ENCODE measurements at regions not wholly inside any gene's neighbourhood (a gene's known extent, or its start where the extent isn't known, plus 50 kb on each side); places are given as distances from the start of the nearest gene placed in this dataset.

DNA sequence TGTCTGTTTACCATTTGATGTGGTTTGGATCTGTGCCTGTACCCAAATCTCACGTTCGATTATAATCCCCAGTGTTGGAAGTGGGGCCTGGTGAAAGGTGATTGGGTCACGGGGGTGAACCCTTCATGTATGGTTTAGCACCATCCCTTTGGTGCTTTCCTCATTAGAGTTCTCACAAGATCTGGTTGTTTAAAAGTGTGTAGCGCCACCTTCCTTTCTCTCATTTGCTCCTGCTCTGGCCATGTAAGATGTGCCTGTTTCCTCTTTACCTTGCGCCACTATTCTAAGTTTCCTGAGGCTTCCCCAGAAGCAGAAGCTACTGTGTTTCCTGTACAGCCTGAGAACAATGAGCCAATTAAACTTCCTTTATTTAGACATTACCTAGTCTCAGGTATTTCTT lies 610.7 kb upstream of the ADGRL3 start:
- DNase-seq (ENCODE audit: low read depth, low spot score): no peak
- H3K9me1 ChIP-seq (replicated peaks; ENCODE audit: control insufficient read depth, extremely low read depth, insufficient read depth, low read length): no peaks in the 10 kb centered on the region
- no peaks in the 10 kb centered on the region for H3K9me3 ChIP-seq (replicated peaks; ENCODE audit: control insufficient read depth, insufficient read depth, low read length)
- no peak for FAIRE-seq
- no peak overlapping the region for H3K4me3 ChIP-seq (replicated peaks in 1 of 3; ENCODE audit: insufficient read depth in 1 of 3, low read depth in 1 of 3, low read length in 3 of 3)
- ChIA-PET POLR2A (no interaction called here), CTCF (no interaction called here)
- TF ChIP-seq POLR2AphosphoS5 (IDR thresholded peaks at IDR 0.05; ENCODE audit: insufficient read depth, low read depth, low read length): no peak
- TF ChIP-seq, protein P1, sequence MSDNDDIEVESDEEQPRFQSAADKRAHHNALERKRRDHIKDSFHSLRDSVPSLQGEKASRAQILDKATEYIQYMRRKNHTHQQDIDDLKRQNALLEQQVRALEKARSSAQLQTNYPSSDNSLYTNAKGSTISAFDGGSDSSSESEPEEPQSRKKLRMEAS (IDR thresholded peaks at IDR 0.05; ENCODE audit: insufficient read depth, insufficient read length): no peak
- no peak for TF ChIP-seq POLR2A (IDR thresholded peaks at IDR 0.05; ENCODE audit: low read depth, low read length)
- TF ChIP-seq GATA2 (IDR thresholded peaks at IDR 0.05; ENCODE audit: insufficient read depth, insufficient read length, low read depth, low read length): no peak
- TF ChIP-seq CTCF (IDR thresholded peaks at IDR 0.05; ENCODE audit: extremely low read depth in 1 of 2, insufficient read depth in 1 of 2, low read depth in 1 of 2, low read length in 2 of 2): no peak
- no peak for TF ChIP-seq JUN (IDR thresholded peaks at IDR 0.05; ENCODE audit: borderline replicate concordance, insufficient read depth, insufficient read length, low read depth)
- no peak for TF ChIP-seq EZH2 (IDR thresholded peaks at IDR 0.05; ENCODE audit: borderline replicate concordance, low read depth, low read length, severe bottlenecking)
- no peak for TF ChIP-seq FOS (IDR thresholded peaks at IDR 0.05; ENCODE audit: borderline replicate concordance, insufficient read depth, low read length)
- no peak for TF ChIP-seq MYC (IDR thresholded peaks at IDR 0.05; ENCODE audit: low read depth, low read length)
- H3K4me2 ChIP-seq (ENCODE audit: insufficient read depth, low read length): no peak overlapping the region
- H2AFZ ChIP-seq (ENCODE audit: low read depth, low read length): no peak overlapping the region
- no peaks in the 10 kb centered on the region for H4K20me1 ChIP-seq (replicated peaks; ENCODE audit: control insufficient read depth, extremely low read depth, insufficient read depth, low read length)
- dilution Hi-C loops (cut with MboI; ENCODE audit: extremely low pct_ligation_motif_present, low sequenced_read_pairs) (no loop called here), intact Hi-C loops (cut with micrococcal nuclease) (no loop called here)
- no peaks in the 10 kb centered on the region for H3K79me2 ChIP-seq (ENCODE audit: control insufficient read depth, insufficient read depth, low read length)
- H3K36me3 ChIP-seq (ENCODE audit: control insufficient read depth in 2 of 2, extremely low read depth in 1 of 2, insufficient read depth in 2 of 2, low read length in 2 of 2): no peaks in the 10 kb centered on the region
- H3K27me3 ChIP-seq (ENCODE audit: control insufficient read depth in 2 of 2, insufficient read depth in 2 of 2, low read length in 2 of 2): no peaks in the 10 kb centered on the region
- no peak overlapping the region for H3K27ac ChIP-seq (ENCODE audit: insufficient read depth, low read depth, low read length)
- no peaks in the 10 kb centered on the region for H3K4me1 ChIP-seq (ENCODE audit: control insufficient read depth, extremely low read depth, insufficient read depth, low read length)
- no TSS peak for BruUV-seq (replicated peaks)
- no peak overlapping the region for H3K9ac ChIP-seq (replicated peaks; ENCODE audit: extremely low read depth, insufficient read depth, low read length)
